ENCODE measurements at regions not wholly inside any gene's neighbourhood (a gene's known extent, or its start where the extent isn't known, plus 50 kb on each side); places are given as distances from the start of the nearest gene placed in this dataset.

GRCh38 chr22:48618326-48618725 lies 1209.3 kb downstream of the BRD1 start:
- no peak for TF ChIP-seq POLR2A (IDR thresholded peaks at IDR 0.05; ENCODE audit: low read depth, low read length)
- no peak for TF ChIP-seq POLR2AphosphoS5 (IDR thresholded peaks at IDR 0.05; ENCODE audit: low read depth, low read length)
- TF ChIP-seq SPI1 (IDR thresholded peaks at IDR 0.05; ENCODE audit: low read depth, low read length), result no peak
- TF ChIP-seq POU2F2 (IDR thresholded peaks at IDR 0.05; ENCODE audit: low read depth, low read length), result no peak
- no peak for TF ChIP-seq TAF1 (IDR thresholded peaks at IDR 0.05; ENCODE audit: low read depth, low read length)
- no peak for TF ChIP-seq PAX5 (IDR thresholded peaks at IDR 0.05; ENCODE audit: insufficient read depth, low read length, severe bottlenecking)

Data from GM12891 (cell line).